ENCODE measurements at regions not wholly inside any gene's neighbourhood (a gene's known extent, or its start where the extent isn't known, plus 50 kb on each side); places are given as distances from the start of the nearest gene placed in this dataset.

DNA sequence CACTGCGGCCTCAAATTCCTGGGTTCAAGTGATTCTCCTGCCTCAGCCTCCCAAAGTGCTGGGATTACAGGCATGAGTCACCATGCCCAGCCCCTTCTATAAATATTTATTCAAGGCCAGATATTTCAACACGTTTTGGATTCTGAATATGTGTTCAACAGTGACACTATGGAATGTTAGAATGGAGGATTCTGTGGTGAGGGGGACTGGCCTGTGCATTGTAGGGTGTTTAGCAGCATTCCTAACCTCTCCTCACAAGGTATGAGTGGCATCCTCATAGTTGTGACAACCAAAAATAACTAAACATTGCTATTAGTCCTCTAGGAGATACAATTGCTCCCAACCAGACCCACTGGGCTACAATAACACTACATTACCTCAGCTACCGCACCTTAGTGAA lies 104.0 kb upstream of the ATP10A start:
- WGBS = 71% methylated on average over 3 of the region's 3 CpGs
- TF ChIP-seq POLR2AphosphoS5 (IDR thresholded peaks at IDR 0.05) = no peak
- no peak for TF ChIP-seq CTCF (IDR thresholded peaks at IDR 0.05)
- no peak for TF ChIP-seq POLR2A (IDR thresholded peaks at IDR 0.05)
- Histone ChIP-seq H3K4me3 (no peak overlapping the region), H3K9me3 (no peaks in the 10 kb centered on the region), H3K27ac (no peak overlapping the region), H3K4me1 (replicated peaks) (no peaks in the 10 kb centered on the region), H3K27me3 (replicated peaks; ENCODE audit: insufficient read depth) (no peaks in the 10 kb centered on the region), H3K36me3 (no peaks in the 10 kb centered on the region)
- intact Hi-C loops (cut with DNase I) = no loop called here
- DNase-seq (ENCODE audit: low spot score) = no peak

DNA sequence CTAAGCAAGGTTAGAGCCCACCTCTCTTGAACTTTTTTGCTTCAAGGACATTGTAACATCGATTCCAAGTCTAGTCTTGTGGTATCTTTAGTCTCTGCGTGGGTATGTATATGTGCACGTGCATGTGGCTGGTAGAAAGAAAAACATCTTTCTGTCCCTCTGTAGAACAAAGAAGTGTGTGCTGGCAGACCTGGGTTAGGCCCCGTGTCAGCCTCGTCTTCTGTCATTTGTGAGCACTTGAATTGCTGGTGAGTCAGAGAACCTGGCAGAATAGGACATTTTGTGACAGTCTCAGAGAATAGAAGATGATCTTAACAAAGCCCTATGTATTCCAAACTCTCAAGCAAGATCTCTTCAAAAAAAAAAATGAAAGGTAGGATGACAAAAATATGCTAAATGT lies 102.2 kb upstream of the ATP10A start:
- Histone ChIP-seq H3K36me3 (no peaks in the 10 kb centered on the region), H3K9me3 (no peaks in the 10 kb centered on the region), H3K4me3 (no peak overlapping the region), H3K27me3 (replicated peaks; ENCODE audit: insufficient read depth) (no peaks in the 10 kb centered on the region), H3K27ac (no peak overlapping the region), H3K4me1 (replicated peaks) (no peaks in the 10 kb centered on the region)
- 60% methylated on average over 5 of the region's 5 CpGs for WGBS
- intact Hi-C loops (cut with DNase I) = no loop called here
- TF ChIP-seq CTCF (IDR thresholded peaks at IDR 0.05) (no peak), POLR2A (IDR thresholded peaks at IDR 0.05) (no peak)
- DNase-seq (ENCODE audit: low spot score) = no peak

DNA sequence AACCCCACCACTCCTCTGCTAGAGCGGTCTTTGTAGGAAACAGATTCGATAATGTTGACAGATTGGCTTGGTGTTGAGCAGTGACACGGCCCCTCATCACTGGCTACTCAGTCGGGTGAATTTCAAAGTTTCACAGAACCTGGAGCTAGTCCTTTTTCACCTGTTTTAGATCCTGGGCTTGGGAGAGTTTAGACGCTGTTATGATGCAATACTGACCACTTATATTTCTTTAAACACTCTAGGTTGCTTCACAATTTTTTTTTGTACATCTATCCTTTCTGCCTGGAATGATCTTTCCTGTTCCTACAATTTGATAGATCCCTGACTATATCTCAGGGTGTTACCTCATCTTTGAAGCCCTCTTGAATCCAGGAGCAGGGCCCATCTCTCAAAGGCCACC lies 97.1 kb upstream of the ATP10A start:
- Histone ChIP-seq H3K4me1 (replicated peaks) (no peaks in the 10 kb centered on the region), H3K36me3 (no peaks in the 10 kb centered on the region), H3K4me3 (no peak overlapping the region), H3K27me3 (replicated peaks; ENCODE audit: insufficient read depth) (no peaks in the 10 kb centered on the region), H3K27ac (no peak overlapping the region), H3K9me3 (no peaks in the 10 kb centered on the region)
- no peak for DNase-seq (ENCODE audit: low spot score)
- intact Hi-C loops (cut with DNase I) = no loop called here
- no peak for TF ChIP-seq POLR2A (IDR thresholded peaks at IDR 0.05)
- TF ChIP-seq CTCF (IDR thresholded peaks at IDR 0.05) = no peak
- TF ChIP-seq POLR2AphosphoS5 (IDR thresholded peaks at IDR 0.05) = no peak
- WGBS = 88% methylated on average over 5 of the region's 5 CpGs

GRCh38 chr15:25959100-25959499 lies 96.0 kb upstream of the ATP10A start:
- TF ChIP-seq POLR2AphosphoS5 (IDR thresholded peaks at IDR 0.05) (no peak), POLR2A (IDR thresholded peaks at IDR 0.05) (no peak), CTCF (IDR thresholded peaks at IDR 0.05) (no peak)
- Histone ChIP-seq H3K9me3 (no peaks in the 10 kb centered on the region), H3K4me3 (no peak overlapping the region), H3K4me1 (replicated peaks) (no peaks in the 10 kb centered on the region), H3K27me3 (replicated peaks; ENCODE audit: insufficient read depth) (no peaks in the 10 kb centered on the region), H3K36me3 (no peaks in the 10 kb centered on the region), H3K27ac (no peak overlapping the region)
- DNase-seq (ENCODE audit: low spot score) = no peak
- intact Hi-C loops (cut with DNase I) = no loop called here
- WGBS = 57% methylated on average over 1 of the region's 1 CpG

DNA sequence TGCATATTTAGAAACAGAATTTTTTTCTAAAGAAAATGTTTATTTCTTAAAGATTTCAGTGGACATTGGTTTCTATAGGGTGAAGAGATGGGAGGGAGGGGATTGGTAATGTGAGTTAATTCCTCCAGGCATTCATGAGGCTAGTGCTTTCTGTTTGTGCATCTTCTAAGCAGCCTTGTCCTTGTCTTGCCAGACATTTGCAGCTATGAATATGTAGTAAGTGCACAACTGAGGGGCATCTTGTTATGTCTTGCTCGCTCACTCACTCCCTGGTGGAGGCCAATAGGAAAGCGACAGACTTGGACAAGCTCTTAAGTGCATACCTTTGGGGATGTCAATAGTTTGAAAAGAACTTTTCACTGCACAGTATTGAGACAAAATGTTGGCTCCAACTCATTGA lies 92.5 kb upstream of the ATP10A start:
- Histone ChIP-seq H3K27me3 (replicated peaks; ENCODE audit: insufficient read depth) (no peaks in the 10 kb centered on the region), H3K36me3 (no peaks in the 10 kb centered on the region), H3K9me3 (no peaks in the 10 kb centered on the region), H3K27ac (no peak overlapping the region), H3K4me1 (replicated peaks) (no peaks in the 10 kb centered on the region), H3K4me3 (no peak overlapping the region)
- TF ChIP-seq POLR2AphosphoS5 (IDR thresholded peaks at IDR 0.05) (no peak), POLR2A (IDR thresholded peaks at IDR 0.05) (no peak), CTCF (IDR thresholded peaks at IDR 0.05) (no peak)
- 74% methylated on average over 2 of the region's 2 CpGs for WGBS
- intact Hi-C loops (cut with DNase I) = no loop called here
- no peak for DNase-seq (ENCODE audit: low spot score)

Measured in prostate gland (tissue), 2 donors.